ENCODE measurements at regions not wholly inside any gene's neighbourhood (a gene's known extent, or its start where the extent isn't known, plus 50 kb on each side); places are given as distances from the start of the nearest gene placed in this dataset.

DNA sequence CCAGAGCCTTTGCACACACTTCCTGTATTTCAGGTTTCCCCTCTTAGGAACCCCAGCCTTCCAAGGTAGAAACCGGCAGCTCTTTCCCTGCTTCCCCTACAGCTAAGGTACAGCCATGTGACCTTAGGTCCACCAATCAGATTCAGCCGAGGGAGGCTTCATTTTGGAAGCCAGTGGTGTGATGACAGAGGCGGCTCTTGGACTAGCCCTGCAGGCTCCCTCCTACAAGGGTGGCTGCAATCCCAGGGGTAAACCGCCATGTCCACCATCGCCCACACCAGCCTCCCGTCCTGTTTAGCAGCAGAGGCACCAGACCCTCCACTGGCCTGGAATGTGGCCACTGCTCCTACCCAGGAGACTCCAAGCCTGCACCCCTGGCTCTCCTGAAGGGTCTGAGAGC is 65.6 kb downstream of the SERPINA3 start:
- TF ChIP-seq, protein P1, sequence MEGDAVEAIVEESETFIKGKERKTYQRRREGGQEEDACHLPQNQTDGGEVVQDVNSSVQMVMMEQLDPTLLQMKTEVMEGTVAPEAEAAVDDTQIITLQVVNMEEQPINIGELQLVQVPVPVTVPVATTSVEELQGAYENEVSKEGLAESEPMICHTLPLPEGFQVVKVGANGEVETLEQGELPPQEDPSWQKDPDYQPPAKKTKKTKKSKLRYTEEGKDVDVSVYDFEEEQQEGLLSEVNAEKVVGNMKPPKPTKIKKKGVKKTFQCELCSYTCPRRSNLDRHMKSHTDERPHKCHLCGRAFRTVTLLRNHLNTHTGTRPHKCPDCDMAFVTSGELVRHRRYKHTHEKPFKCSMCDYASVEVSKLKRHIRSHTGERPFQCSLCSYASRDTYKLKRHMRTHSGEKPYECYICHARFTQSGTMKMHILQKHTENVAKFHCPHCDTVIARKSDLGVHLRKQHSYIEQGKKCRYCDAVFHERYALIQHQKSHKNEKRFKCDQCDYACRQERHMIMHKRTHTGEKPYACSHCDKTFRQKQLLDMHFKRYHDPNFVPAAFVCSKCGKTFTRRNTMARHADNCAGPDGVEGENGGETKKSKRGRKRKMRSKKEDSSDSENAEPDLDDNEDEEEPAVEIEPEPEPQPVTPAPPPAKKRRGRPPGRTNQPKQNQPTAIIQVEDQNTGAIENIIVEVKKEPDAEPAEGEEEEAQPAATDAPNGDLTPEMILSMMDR (IDR thresholded peaks at IDR 0.05), result no peak
- no peak for TF ChIP-seq POLR2A (IDR thresholded peaks at IDR 0.05)

Data from esophagus squamous epithelium (tissue), 4 donors.